Loucy (cell line): ENCODE measurements at regions not wholly inside any gene's neighbourhood (a gene's known extent, or its start where the extent isn't known, plus 50 kb on each side); places are given as distances from the start of the nearest gene placed in this dataset.

ENCODE experiments used
- EZH2phosphoT487 ChIP-seq: fragments of 200-600 bp; IDR thresholded peaks from 2 replicates; pipeline ENCODE4 v1.6.1; 2018; ENCODE audit warnings: antibody characterized with exemption, mild to moderate bottlenecking, moderate library complexity, borderline replicate concordance
- TF ChIP-seq, protein P1 (sequence below): fragments of 200-600 bp; sonication (generic); conservative IDR thresholded peaks from 2 replicates; pipeline ENCODE4 v1.5.1; 2014; ENCODE audit warnings: mild to moderate bottlenecking, antibody characterized with exemption, low read length

DNA sequence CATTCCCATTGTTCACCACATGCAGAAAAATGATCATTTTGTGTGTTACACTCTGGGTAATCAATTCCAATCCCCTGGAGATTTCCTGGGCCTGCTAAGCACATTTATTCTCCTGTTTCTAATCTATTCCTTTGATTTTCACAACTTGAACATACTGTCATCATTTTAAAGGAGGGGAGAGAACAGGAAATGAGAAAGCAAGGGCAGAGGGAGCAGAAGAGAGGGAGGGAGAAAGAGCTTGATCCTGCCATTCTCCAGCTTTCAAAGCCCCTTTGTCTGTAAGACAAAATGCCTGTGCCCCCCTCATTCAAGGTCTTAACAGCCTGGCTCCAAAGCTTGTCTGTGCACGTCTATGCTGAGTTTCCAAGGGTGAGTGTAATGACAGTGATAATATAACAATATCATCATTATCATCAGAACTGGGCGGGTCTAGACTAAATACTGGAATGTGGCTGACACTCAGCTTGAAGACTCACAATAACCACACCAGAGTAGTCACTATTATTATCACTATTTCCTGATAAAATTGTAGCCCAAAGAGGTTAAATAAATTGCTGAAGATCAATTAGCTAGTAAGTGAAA lies 164.4 kb upstream of the KLHL29 start:
- TF ChIP-seq, protein P1, sequence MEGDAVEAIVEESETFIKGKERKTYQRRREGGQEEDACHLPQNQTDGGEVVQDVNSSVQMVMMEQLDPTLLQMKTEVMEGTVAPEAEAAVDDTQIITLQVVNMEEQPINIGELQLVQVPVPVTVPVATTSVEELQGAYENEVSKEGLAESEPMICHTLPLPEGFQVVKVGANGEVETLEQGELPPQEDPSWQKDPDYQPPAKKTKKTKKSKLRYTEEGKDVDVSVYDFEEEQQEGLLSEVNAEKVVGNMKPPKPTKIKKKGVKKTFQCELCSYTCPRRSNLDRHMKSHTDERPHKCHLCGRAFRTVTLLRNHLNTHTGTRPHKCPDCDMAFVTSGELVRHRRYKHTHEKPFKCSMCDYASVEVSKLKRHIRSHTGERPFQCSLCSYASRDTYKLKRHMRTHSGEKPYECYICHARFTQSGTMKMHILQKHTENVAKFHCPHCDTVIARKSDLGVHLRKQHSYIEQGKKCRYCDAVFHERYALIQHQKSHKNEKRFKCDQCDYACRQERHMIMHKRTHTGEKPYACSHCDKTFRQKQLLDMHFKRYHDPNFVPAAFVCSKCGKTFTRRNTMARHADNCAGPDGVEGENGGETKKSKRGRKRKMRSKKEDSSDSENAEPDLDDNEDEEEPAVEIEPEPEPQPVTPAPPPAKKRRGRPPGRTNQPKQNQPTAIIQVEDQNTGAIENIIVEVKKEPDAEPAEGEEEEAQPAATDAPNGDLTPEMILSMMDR, result no peak
- no peak for TF ChIP-seq EZH2phosphoT487
